Kidney (tissue), 13 donors: ENCODE measurements at regions not wholly inside any gene's neighbourhood (a gene's known extent, or its start where the extent isn't known, plus 50 kb on each side); places are given as distances from the start of the nearest gene placed in this dataset.

Experiments
- DNase-seq, 5 donors: peaks; one replicate each; pipeline ENCODE4 v3.0.0-alpha.2; 2013 to 2020
- FAIRE-seq: peaks from 2 replicates; lab custom pipeline; 2012; peaks lifted over from hg19 to GRCh38; lab: Jason Lieb, UNC
- H3K27ac ChIP-seq, 2 donors: one replicate each; pipeline ENCODE4 v1.7.0; 2013; ENCODE audit warnings: low read depth in 2 of 2, low read length in 2 of 2, inconsistent platforms in 1 of 2
- H3K27me3 ChIP-seq: one replicate; pipeline ENCODE4 v1.7.1; 2013; ENCODE audit warnings: low read length, inconsistent platforms; ENCODE audit not compliant: control insufficient read depth, insufficient read depth
- H3K36me3 ChIP-seq, 3 donors: one replicate each; pipeline versions ENCODE4 v1.7.0 to v1.7.1; 2013; ENCODE audit warnings: low read length in 3 of 3, control low read depth in 1 of 3, inconsistent platforms in 1 of 3; ENCODE audit not compliant: insufficient read depth in 3 of 3, control insufficient read depth in 2 of 3
- H3K4me1 ChIP-seq, 3 donors: one replicate each; pipeline versions ENCODE4 v1.7.0 to v1.7.1; 2013; ENCODE audit warnings: low read length in 3 of 3, inconsistent platforms in 1 of 3, low read depth in 1 of 3; ENCODE audit not compliant: control insufficient read depth in 2 of 3, insufficient read depth in 2 of 3
- H3K4me3 ChIP-seq, 3 donors: one replicate each; pipeline versions ENCODE4 v1.7.0 to v1.8.1; 2013; ENCODE audit warnings: low read length in 3 of 3, control low read depth in 1 of 3, inconsistent platforms in 1 of 3
- H3K9ac ChIP-seq, 3 donors: one replicate each; pipeline versions ENCODE4 v1.7.0 to v1.7.1; 2013; ENCODE audit warnings: low read length in 3 of 3, control low read depth in 1 of 3, inconsistent platforms in 1 of 3
- H3K9me3 ChIP-seq, 3 donors: one replicate each; pipeline versions ENCODE4 v1.7.0 to v1.7.1; 2013; ENCODE audit warnings: low read length in 3 of 3, control low read depth in 1 of 3, inconsistent platforms in 1 of 3; ENCODE audit not compliant: control insufficient read depth in 2 of 3, insufficient read depth in 1 of 3
- CTCF ChIP-seq: IDR thresholded peaks from 3 replicates; pipeline ENCODE4 v1.5.1; 2012; ENCODE audit warnings: mild to moderate bottlenecking, moderate library complexity, borderline replicate concordance; ENCODE audit not compliant: insufficient read depth; ENCODE audit errors: extremely low read depth
- intact Hi-C: fragments of 100-400 bp; cut with DNase I; formaldehyde crosslinking; loops from one replicate; pipeline ENCODE4 v1.11.1; 2022
- donor health status: control.
- donor health status: control.
- donor health status: control.
- donor health status: control.
- donor health status: control.
- donor health status: DM: yes; HTN: yes; CAD: no.
- donor health status: Normal renal cell carcinoma (clear cell type).

- intact Hi-C loops, result no loop called here
- Histone ChIP-seq H3K9me3 (no peaks in the 10 kb centered on the region), H3K27me3 (no peaks in the 10 kb centered on the region), H3K27ac (no peak overlapping the region), H3K4me3 (no peak overlapping the region), H3K36me3 (no peaks in the 10 kb centered on the region), H3K4me1 (no peaks in the 10 kb centered on the region), H3K9ac (no peak overlapping the region)
- no peak for FAIRE-seq
- no peak for TF ChIP-seq CTCF
- DNase-seq, result peak in 3 of 5 donors; percentile 2 to 43 (median 36)
Observed at GRCh38 chr18:34159691-34160185, 65.0 kb downstream of the NOL4 start.

- H3K9ac ChIP-seq, result no peak overlapping the region
- H3K4me1 ChIP-seq, result no peaks in the 10 kb centered on the region
- DNase-seq, result peak; percentile 74 to 89 (median 87)
- H3K27ac ChIP-seq, result no peak overlapping the region
- H3K36me3 ChIP-seq, result no peaks in the 10 kb centered on the region
- H3K4me3 ChIP-seq, result no peak overlapping the region
- no peaks in the 10 kb centered on the region for H3K27me3 ChIP-seq
- no peak for FAIRE-seq
- intact Hi-C loops, result no loop called here
- H3K9me3 ChIP-seq, result no peaks in the 10 kb centered on the region
- no peak for TF ChIP-seq CTCF
Observed at GRCh38 chr18:34158881-34159690, 65.6 kb downstream of the NOL4 start.

GRCh38 chr18:34153711-34154110 lies 71.0 kb downstream of the NOL4 start:
- no peak for FAIRE-seq
- DNase-seq, result no peak
- no peaks in the 10 kb centered on the region for H3K36me3 ChIP-seq
- no peaks in the 10 kb centered on the region for H3K4me1 ChIP-seq
- TF ChIP-seq CTCF, result no peak
- H3K9ac ChIP-seq, result no peak overlapping the region
- no peaks in the 10 kb centered on the region for H3K9me3 ChIP-seq
- intact Hi-C loops, result no loop called here
- H3K27ac ChIP-seq, result no peak overlapping the region
- H3K27me3 ChIP-seq, result no peaks in the 10 kb centered on the region
- peak overlapping the region in 2 of 3 donors; percentile 28 for H3K4me3 ChIP-seq
